ENCODE measurements at regions not wholly inside any gene's neighbourhood (a gene's known extent, or its start where the extent isn't known, plus 50 kb on each side); places are given as distances from the start of the nearest gene placed in this dataset.
"Not testable (repeated sequence)": the region's sequence is repeated elsewhere in the genome, so short reads cannot be mapped to it uniquely, and the experiment has no call there.

DNA sequence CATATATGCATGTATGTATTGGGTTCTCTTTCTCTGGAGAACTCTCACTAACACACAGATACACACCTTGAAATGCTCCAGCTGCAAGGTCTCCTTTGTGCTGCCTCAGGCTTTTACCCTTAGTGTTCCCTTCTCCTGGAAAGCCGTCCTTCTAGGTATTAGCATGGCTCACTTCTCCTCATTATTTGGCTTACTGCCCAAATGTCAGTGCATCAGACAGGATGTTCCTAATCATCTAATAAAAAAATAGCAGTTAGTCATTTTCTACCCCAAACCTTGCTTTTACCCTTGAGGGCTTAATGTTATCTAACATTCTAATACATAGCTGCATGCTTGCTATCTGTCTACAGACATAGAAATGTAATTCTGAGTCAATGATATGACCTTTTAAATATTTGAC lies 109.0 kb upstream of the SLC16A7 start:
- ATAC-seq (no peak), DNase-seq (no peak)
- intact Hi-C loops (cut with DNase I, micrococcal nuclease): no loop called here
- no peaks in the 10 kb centered on the region for H3K36me3 ChIP-seq (ENCODE audit: low read depth)
- no peaks in the 10 kb centered on the region for H3K9me3 ChIP-seq
- H3K4me3 ChIP-seq: no peak overlapping the region
- TF ChIP-seq, protein P1, sequence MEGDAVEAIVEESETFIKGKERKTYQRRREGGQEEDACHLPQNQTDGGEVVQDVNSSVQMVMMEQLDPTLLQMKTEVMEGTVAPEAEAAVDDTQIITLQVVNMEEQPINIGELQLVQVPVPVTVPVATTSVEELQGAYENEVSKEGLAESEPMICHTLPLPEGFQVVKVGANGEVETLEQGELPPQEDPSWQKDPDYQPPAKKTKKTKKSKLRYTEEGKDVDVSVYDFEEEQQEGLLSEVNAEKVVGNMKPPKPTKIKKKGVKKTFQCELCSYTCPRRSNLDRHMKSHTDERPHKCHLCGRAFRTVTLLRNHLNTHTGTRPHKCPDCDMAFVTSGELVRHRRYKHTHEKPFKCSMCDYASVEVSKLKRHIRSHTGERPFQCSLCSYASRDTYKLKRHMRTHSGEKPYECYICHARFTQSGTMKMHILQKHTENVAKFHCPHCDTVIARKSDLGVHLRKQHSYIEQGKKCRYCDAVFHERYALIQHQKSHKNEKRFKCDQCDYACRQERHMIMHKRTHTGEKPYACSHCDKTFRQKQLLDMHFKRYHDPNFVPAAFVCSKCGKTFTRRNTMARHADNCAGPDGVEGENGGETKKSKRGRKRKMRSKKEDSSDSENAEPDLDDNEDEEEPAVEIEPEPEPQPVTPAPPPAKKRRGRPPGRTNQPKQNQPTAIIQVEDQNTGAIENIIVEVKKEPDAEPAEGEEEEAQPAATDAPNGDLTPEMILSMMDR (IDR thresholded peaks at IDR 0.05): no peak
- no peaks in the 10 kb centered on the region for H3K4me1 ChIP-seq (ENCODE audit: low read depth)

DNA sequence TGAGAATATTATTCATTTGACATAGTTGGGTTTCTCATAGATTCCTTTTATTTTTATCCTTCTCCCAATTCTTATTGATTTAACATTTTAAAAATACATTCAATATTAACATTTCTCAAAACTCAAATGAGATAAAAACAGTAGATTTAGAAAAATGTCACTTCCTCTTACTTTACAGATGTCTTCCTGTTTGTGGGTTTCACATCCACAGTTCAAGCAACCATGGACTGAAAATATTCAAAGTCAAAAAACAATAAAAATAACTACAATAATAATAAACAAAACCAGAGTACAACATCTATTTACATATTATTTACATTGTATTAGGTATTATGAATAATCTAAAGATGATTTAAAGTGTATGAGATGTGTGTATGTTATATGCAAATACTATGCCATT lies 111.3 kb upstream of the SLC16A7 start:
- ATAC-seq (no peak), DNase-seq (no peak)
- Histone ChIP-seq H3K4me1 (ENCODE audit: low read depth) (no peaks in the 10 kb centered on the region), H3K4me3 (no peak overlapping the region), H3K36me3 (ENCODE audit: low read depth) (no peaks in the 10 kb centered on the region), H3K9me3 (no peaks in the 10 kb centered on the region)
- intact Hi-C loops (cut with DNase I, micrococcal nuclease): no loop called here
- TF ChIP-seq, protein P1 (IDR thresholded peaks at IDR 0.05): no peak

GRCh38 chr12:59474236-59474635 lies 121.6 kb upstream of the SLC16A7 start:
- H3K9me3 ChIP-seq; H3K4me1 ChIP-seq (ENCODE audit: low read depth); intact Hi-C loops (cut with DNase I, micrococcal nuclease); H3K4me3 ChIP-seq; H3K36me3 ChIP-seq (ENCODE audit: low read depth); ATAC-seq; DNase-seq: not testable (repeated sequence)

GRCh38 chr12:59472273-59472672 lies 123.6 kb upstream of the SLC16A7 start:
- ATAC-seq: no peak
- H3K4me1 ChIP-seq (ENCODE audit: low read depth): no peaks in the 10 kb centered on the region

GRCh38 chr12:59459966-59460660 lies 135.7 kb upstream of the SLC16A7 start:
- intact Hi-C loops (cut with DNase I, micrococcal nuclease): no loop called here
- DNase-seq (no peak), ATAC-seq (no peak)

More at GRCh38 chr12:59472273-59472672, 123.6 kb upstream of the SLC16A7 start:
- Histone ChIP-seq H3K9me3 (no peaks in the 10 kb centered on the region), H3K36me3 (ENCODE audit: low read depth) (no peaks in the 10 kb centered on the region), H3K4me3 (no peak overlapping the region)
- TF ChIP-seq, protein P1 (IDR thresholded peaks at IDR 0.05): no peak
- intact Hi-C loops (cut with DNase I, micrococcal nuclease): no loop called here
- DNase-seq: peak in 1 of 3 donors; percentile 11

DNA sequence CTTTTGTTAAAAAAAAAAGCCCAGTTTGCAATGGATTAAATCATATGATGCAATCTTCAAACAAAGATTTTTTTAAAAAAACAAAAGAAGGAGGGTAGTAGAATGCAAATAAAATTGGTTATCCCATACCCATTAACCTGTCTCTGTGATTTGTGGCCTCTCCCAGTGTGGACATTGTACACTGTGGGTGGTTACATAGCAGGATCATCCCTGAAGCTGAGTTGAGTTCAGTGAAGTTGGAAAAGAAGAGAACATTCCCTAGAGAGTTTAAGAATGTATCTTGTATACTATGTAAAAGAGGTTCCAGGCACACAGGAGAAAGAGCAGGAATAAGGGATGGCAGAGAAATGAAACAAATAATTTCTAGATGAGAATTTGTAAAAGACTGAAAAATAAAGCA lies 142.4 kb upstream of the SLC16A7 start:
- intact Hi-C loops (cut with DNase I, micrococcal nuclease): no loop called here
- Histone ChIP-seq H3K9me3 (no peaks in the 10 kb centered on the region), H3K36me3 (ENCODE audit: low read depth) (no peaks in the 10 kb centered on the region), H3K4me3 (no peak overlapping the region), H3K4me1 (ENCODE audit: low read depth) (no peaks in the 10 kb centered on the region)
- no peak for ATAC-seq
- TF ChIP-seq, protein P1 (IDR thresholded peaks at IDR 0.05): no peak
- DNase-seq: no peak

More at GRCh38 chr12:59459966-59460660, 135.7 kb upstream of the SLC16A7 start:
- H3K4me1 ChIP-seq (ENCODE audit: low read depth): no peaks in the 10 kb centered on the region
- H3K36me3 ChIP-seq (ENCODE audit: low read depth): no peaks in the 10 kb centered on the region
- H3K4me3 ChIP-seq: no peak overlapping the region
- no peaks in the 10 kb centered on the region for H3K9me3 ChIP-seq
- TF ChIP-seq, protein P1 (IDR thresholded peaks at IDR 0.05): no peak
